ENCODE measurements at regions not wholly inside any gene's neighbourhood (a gene's known extent, or its start where the extent isn't known, plus 50 kb on each side); places are given as distances from the start of the nearest gene placed in this dataset.

DNA sequence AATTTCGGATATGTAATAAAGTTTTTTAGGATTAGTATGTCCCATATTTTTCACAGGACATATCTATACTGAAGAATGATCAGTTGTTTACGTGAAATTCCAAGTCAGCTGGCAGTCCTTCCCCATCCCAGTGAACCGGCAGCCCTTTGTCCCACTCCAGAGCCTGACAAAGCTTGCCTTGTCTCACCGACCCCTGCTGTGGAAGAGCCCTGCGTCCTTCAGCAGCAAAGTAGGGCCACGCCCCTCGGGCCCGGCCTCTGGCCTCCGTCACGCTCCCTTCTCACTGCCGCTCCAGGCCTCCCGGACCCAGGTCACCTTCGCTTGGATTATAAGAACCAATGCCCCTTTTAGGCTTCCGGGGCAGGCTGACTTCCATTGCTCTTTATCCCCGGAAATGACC, 89.8 kb upstream of the TGIF1 start:
- Histone ChIP-seq H2AFZ (ENCODE audit: low read length) (no peak overlapping the region), H4K20me1 (ENCODE audit: insufficient read depth, low read length) (no peaks in the 10 kb centered on the region), H3K4me3 (ENCODE audit: low read depth, low read length, poor library complexity, severe bottlenecking) (no peak overlapping the region), H3K9me3 (ENCODE audit: low read length) (no peaks in the 10 kb centered on the region), H3K4me1 (ENCODE audit: insufficient read depth, low read length, poor library complexity, severe bottlenecking) (no peaks in the 10 kb centered on the region), H3K79me2 (ENCODE audit: insufficient read depth, low read depth, low read length) (no peaks in the 10 kb centered on the region), H3K27ac (ENCODE audit: low read depth, low read length, poor library complexity, severe bottlenecking) (no peak overlapping the region), H3K4me2 (ENCODE audit: low read length) (no peak overlapping the region), H3K36me3 (ENCODE audit: insufficient read depth, low read length) (no peaks in the 10 kb centered on the region), H3K9me2 (ENCODE audit: insufficient read depth, low read length) (no peaks in the 10 kb centered on the region)
- no peak for DNase-seq (ENCODE audit: low spot score)
- BruUV-seq (replicated peaks), result no TSS peak
- POLR2A ChIA-PET, result interaction anchor here (0.5 to 0.6 kb wide), 2 partner anchors 14 to 1078 kb away, joined by 3 to 4 read pairs; no protein-coding TSS in a partner anchor
- intact Hi-C loops (cut with micrococcal nuclease; ENCODE audit: unreplicated experiment), result no loop called here
- TF ChIP-seq, protein P1, sequence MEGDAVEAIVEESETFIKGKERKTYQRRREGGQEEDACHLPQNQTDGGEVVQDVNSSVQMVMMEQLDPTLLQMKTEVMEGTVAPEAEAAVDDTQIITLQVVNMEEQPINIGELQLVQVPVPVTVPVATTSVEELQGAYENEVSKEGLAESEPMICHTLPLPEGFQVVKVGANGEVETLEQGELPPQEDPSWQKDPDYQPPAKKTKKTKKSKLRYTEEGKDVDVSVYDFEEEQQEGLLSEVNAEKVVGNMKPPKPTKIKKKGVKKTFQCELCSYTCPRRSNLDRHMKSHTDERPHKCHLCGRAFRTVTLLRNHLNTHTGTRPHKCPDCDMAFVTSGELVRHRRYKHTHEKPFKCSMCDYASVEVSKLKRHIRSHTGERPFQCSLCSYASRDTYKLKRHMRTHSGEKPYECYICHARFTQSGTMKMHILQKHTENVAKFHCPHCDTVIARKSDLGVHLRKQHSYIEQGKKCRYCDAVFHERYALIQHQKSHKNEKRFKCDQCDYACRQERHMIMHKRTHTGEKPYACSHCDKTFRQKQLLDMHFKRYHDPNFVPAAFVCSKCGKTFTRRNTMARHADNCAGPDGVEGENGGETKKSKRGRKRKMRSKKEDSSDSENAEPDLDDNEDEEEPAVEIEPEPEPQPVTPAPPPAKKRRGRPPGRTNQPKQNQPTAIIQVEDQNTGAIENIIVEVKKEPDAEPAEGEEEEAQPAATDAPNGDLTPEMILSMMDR (conservative IDR thresholded peaks at IDR 0.05; ENCODE audit: low read length), result no peak
- no peak for TF ChIP-seq EZH2phosphoT487 (IDR thresholded peaks at IDR 0.05; ENCODE audit: borderline replicate concordance, low read depth, low read length)
- CTCF ChIA-PET (ENCODE audit: unreplicated experiment), result no interaction called here

DNA sequence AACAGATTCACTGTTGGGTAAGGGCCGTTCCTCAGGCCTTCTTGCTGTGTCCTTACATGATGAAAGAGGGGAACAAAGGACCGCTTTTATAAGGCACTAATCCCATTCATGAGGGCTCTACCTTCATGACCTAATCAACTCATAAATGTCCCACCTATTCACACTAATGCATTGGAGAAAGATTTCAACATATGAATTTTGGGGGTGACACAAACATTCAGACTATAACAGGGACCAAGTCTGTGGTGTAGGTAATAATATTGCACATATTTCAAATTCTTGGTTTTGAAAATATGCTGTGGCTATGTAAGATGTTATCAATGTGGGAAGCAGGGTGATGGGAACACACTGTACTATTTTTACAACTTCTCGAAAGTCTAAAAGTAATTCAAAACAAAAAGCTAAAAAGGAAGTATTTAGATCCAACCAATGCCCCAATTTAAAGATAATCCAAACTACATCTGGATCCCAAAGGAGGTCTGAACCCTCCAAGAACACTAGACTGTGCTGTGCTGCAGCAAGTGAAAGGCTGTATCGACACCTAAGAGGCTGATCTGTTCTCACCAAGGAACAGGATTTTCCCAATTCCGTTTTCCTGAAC, 82.4 kb upstream of the TGIF1 start:
- TF ChIP-seq EZH2phosphoT487 (IDR thresholded peaks at IDR 0.05; ENCODE audit: borderline replicate concordance, low read depth, low read length), result no peak
- TF ChIP-seq, protein P1 (conservative IDR thresholded peaks at IDR 0.05; ENCODE audit: low read length), result no peak
- Histone ChIP-seq H3K4me1 (ENCODE audit: insufficient read depth, low read length, poor library complexity, severe bottlenecking) (no peaks in the 10 kb centered on the region), H3K79me2 (ENCODE audit: insufficient read depth, low read depth, low read length) (no peaks in the 10 kb centered on the region), H4K20me1 (ENCODE audit: insufficient read depth, low read length) (no peaks in the 10 kb centered on the region), H3K36me3 (ENCODE audit: insufficient read depth, low read length) (no peaks in the 10 kb centered on the region), H3K9me2 (ENCODE audit: insufficient read depth, low read length) (no peaks in the 10 kb centered on the region), H3K4me2 (ENCODE audit: low read length) (no peak overlapping the region), H3K27ac (ENCODE audit: low read depth, low read length, poor library complexity, severe bottlenecking) (no peak overlapping the region), H2AFZ (ENCODE audit: low read length) (no peak overlapping the region), H3K9me3 (ENCODE audit: low read length) (no peaks in the 10 kb centered on the region), H3K4me3 (ENCODE audit: low read depth, low read length, poor library complexity, severe bottlenecking) (no peak overlapping the region)
- CTCF ChIA-PET (ENCODE audit: unreplicated experiment), result no interaction called here
- POLR2A ChIA-PET, result no interaction called here
- no TSS peak for BruUV-seq (replicated peaks)
- no peak for DNase-seq (ENCODE audit: low spot score)
- intact Hi-C loops (cut with micrococcal nuclease; ENCODE audit: unreplicated experiment), result no loop called here

DNA sequence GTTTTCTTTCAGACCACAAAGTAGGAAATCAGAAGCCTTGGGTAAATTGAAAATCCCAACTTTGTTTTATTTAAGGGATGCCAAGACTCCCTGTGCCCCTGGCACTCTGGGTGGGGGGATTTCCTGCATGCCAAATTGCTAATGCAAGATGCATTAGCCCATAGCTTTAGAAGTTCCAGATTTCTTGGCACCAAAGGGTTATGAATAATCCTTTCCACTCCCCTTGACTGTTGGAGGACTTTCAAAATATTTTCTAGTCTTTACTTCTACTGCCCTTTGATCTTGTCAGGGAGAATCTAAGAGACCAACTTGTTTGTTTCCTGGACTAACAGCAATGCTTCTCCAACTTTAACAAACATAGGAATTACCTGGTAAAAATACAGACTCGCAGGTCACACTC, 81.8 kb upstream of the TGIF1 start:
- Histone ChIP-seq H2AFZ (ENCODE audit: low read length) (no peak overlapping the region), H3K4me2 (ENCODE audit: low read length) (no peak overlapping the region), H3K9me2 (ENCODE audit: insufficient read depth, low read length) (no peaks in the 10 kb centered on the region), H3K79me2 (ENCODE audit: insufficient read depth, low read depth, low read length) (no peaks in the 10 kb centered on the region), H3K4me1 (ENCODE audit: insufficient read depth, low read length, poor library complexity, severe bottlenecking) (no peaks in the 10 kb centered on the region), H3K9me3 (ENCODE audit: low read length) (no peaks in the 10 kb centered on the region), H3K27ac (ENCODE audit: low read depth, low read length, poor library complexity, severe bottlenecking) (no peak overlapping the region), H3K4me3 (ENCODE audit: low read depth, low read length, poor library complexity, severe bottlenecking) (no peak overlapping the region), H3K36me3 (ENCODE audit: insufficient read depth, low read length) (no peaks in the 10 kb centered on the region), H4K20me1 (ENCODE audit: insufficient read depth, low read length) (no peaks in the 10 kb centered on the region)
- no TSS peak for BruUV-seq (replicated peaks)
- ChIA-PET CTCF (ENCODE audit: unreplicated experiment) (no interaction called here), POLR2A (no interaction called here)
- DNase-seq (ENCODE audit: low spot score), result no peak
- TF ChIP-seq, protein P1 (conservative IDR thresholded peaks at IDR 0.05; ENCODE audit: low read length), result no peak
- no peak for TF ChIP-seq EZH2phosphoT487 (IDR thresholded peaks at IDR 0.05; ENCODE audit: borderline replicate concordance, low read depth, low read length)
- intact Hi-C loops (cut with micrococcal nuclease; ENCODE audit: unreplicated experiment), result no loop called here
